ENCODE measurements at regions not wholly inside any gene's neighbourhood (a gene's known extent, or its start where the extent isn't known, plus 50 kb on each side); places are given as distances from the start of the nearest gene placed in this dataset.

DNA sequence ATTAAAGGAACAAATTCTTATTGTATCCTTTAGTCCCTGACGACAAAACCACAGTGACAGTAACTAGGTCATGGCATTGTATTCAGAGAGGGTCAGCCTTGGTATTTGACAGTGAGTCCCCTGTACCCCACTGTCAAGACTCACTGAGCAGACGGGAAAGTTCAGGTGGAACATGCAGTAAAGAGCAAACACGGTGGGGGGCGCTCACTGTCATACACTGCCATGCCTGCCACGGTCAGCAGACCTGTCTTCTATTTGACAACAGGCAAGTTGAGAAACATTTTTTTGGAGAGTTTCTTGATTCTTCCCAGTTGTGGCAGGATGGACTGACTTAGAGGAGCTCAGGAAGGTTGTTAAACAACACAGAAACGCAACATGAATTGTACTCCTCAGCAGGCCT, 681.6 kb downstream of the KCNJ18 start:
- Histone ChIP-seq H3K27ac (ENCODE audit: extremely low read length, insufficient read depth, low read length) (no peak overlapping the region), H4K20me1 (ENCODE audit: insufficient read depth, low read length) (no peaks in the 10 kb centered on the region), H3K4me3 (replicated peaks in 1 of 3; ENCODE audit: insufficient read depth in 1 of 3, low read depth in 2 of 3, low read length in 3 of 3) (no peak overlapping the region), H2AFZ (ENCODE audit: low read length) (no peak overlapping the region), H3K9me3 (ENCODE audit: low read length) (peaks cover 15% of the 10 kb centered on the region; the same call in 1 of the 2 replicates), H3K79me2 (ENCODE audit: insufficient read depth, low read length) (no peaks in the 10 kb centered on the region), H3K9ac (ENCODE audit: insufficient read depth, low read depth, low read length) (no peak overlapping the region), H3K4me2 (ENCODE audit: low read depth, low read length) (no peak overlapping the region), H3K4me1 (ENCODE audit: insufficient read depth, low read length) (no peaks in the 10 kb centered on the region), H3K36me3 (replicated peaks in 1 of 2; ENCODE audit: control insufficient read depth in 1 of 2, insufficient read depth in 2 of 2, low read length in 2 of 2) (no peaks in the 10 kb centered on the region), H3K27me3 (ENCODE audit: control insufficient read depth in 1 of 2, insufficient read depth in 2 of 2, low read length in 2 of 2) (no peaks in the 10 kb centered on the region)
- BruUV-seq (replicated peaks): no TSS peak
- FAIRE-seq: no peak
- CTCF ChIA-PET (ENCODE audit: low intra/inter-chr PET ratio, low total read pairs): no interaction called here
- POLR2A ChIA-PET: no interaction called here
- in situ Hi-C loops (cut with HindIII; ENCODE audit: extremely low pct_ligation_motif_present, low pct_unique_long_range_greater_than_20kb): loop anchor here (25.0 kb wide), 2 partner anchors 88 to 188 kb away; no protein-coding TSS in a partner anchor
- DNase-seq (ENCODE audit: low spot score): no peak
- WGBS (ENCODE audit: low lambda C conversion rate): 3% methylated on average over 3 of the region's 6 CpGs
- TF ChIP-seq ZNF431 (CRISPR knock-in tag; IDR thresholded peaks at IDR 0.05; ENCODE audit: borderline replicate concordance, low read depth) (no peak), SNAPC2 (CRISPR knock-in tag; IDR thresholded peaks at IDR 0.05) (no peak), ZNF607 (CRISPR knock-in tag; IDR thresholded peaks at IDR 0.05; ENCODE audit: borderline replicate concordance) (no peak), ZNF253 (CRISPR knock-in tag; IDR thresholded peaks at IDR 0.05; ENCODE audit: borderline replicate concordance) (no peak), PHF21A (CRISPR knock-in tag; IDR thresholded peaks at IDR 0.05) (no peak), ZFP82 (CRISPR knock-in tag; IDR thresholded peaks at IDR 0.05; ENCODE audit: borderline replicate concordance) (no peak), SKI (IDR thresholded peaks at IDR 0.05; ENCODE audit: partially characterized antibody) (no peak), ZNF382 (CRISPR knock-in tag; IDR thresholded peaks at IDR 0.05; ENCODE audit: borderline replicate concordance) (no peak)
- TF ChIP-seq, protein P1, sequence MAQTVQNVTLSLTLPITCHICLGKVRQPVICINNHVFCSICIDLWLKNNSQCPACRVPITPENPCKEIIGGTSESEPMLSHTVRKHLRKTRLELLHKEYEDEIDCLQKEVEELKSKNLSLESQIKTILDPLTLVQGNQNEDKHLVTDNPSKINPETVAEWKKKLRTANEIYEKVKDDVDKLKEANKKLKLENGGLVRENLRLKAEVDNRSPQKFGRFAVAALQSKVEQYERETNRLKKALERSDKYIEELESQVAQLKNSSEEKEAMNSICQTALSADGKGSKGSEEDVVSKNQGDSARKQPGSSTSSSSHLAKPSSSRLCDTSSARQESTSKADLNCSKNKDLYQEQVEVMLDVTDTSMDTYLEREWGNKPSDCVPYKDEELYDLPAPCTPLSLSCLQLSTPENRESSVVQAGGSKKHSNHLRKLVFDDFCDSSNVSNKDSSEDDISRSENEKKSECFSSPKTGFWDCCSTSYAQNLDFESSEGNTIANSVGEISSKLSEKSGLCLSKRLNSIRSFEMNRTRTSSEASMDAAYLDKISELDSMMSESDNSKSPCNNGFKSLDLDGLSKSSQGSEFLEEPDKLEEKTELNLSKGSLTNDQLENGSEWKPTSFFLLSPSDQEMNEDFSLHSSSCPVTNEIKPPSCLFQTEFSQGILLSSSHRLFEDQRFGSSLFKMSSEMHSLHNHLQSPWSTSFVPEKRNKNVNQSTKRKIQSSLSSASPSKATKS (CRISPR knock-in tag; IDR thresholded peaks at IDR 0.05): no peak
- TF ChIP-seq, protein P2, sequence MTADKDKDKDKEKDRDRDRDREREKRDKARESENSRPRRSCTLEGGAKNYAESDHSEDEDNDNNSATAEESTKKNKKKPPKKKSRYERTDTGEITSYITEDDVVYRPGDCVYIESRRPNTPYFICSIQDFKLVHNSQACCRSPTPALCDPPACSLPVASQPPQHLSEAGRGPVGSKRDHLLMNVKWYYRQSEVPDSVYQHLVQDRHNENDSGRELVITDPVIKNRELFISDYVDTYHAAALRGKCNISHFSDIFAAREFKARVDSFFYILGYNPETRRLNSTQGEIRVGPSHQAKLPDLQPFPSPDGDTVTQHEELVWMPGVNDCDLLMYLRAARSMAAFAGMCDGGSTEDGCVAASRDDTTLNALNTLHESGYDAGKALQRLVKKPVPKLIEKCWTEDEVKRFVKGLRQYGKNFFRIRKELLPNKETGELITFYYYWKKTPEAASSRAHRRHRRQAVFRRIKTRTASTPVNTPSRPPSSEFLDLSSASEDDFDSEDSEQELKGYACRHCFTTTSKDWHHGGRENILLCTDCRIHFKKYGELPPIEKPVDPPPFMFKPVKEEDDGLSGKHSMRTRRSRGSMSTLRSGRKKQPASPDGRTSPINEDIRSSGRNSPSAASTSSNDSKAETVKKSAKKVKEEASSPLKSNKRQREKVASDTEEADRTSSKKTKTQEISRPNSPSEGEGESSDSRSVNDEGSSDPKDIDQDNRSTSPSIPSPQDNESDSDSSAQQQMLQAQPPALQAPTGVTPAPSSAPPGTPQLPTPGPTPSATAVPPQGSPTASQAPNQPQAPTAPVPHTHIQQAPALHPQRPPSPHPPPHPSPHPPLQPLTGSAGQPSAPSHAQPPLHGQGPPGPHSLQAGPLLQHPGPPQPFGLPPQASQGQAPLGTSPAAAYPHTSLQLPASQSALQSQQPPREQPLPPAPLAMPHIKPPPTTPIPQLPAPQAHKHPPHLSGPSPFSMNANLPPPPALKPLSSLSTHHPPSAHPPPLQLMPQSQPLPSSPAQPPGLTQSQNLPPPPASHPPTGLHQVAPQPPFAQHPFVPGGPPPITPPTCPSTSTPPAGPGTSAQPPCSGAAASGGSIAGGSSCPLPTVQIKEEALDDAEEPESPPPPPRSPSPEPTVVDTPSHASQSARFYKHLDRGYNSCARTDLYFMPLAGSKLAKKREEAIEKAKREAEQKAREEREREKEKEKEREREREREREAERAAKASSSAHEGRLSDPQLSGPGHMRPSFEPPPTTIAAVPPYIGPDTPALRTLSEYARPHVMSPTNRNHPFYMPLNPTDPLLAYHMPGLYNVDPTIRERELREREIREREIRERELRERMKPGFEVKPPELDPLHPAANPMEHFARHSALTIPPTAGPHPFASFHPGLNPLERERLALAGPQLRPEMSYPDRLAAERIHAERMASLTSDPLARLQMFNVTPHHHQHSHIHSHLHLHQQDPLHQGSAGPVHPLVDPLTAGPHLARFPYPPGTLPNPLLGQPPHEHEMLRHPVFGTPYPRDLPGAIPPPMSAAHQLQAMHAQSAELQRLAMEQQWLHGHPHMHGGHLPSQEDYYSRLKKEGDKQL (CRISPR knock-in tag; IDR thresholded peaks at IDR 0.05; ENCODE audit: low read depth): no peak
- intact Hi-C loops (cut with micrococcal nuclease; ENCODE audit: unreplicated experiment): no loop called here
- ATAC-seq: no peak
